RWPE1 (cell line): ENCODE measurements at regions not wholly inside any gene's neighbourhood (a gene's known extent, or its start where the extent isn't known, plus 50 kb on each side); places are given as distances from the start of the nearest gene placed in this dataset.
A peak's percentile ranks its signal among the peaks of the same experiment; 100 is the strongest.

Source experiments
- CTCF ChIA-PET: fragments of 350-600 bp; sonication (Branson Sonifier 250); formaldehyde crosslinking; extraction: SDS; loops from one replicate; lab custom pipeline; 2021; lab: Yijun Ruan, JAX
- POLR2A ChIA-PET: fragments of 400-600 bp; formaldehyde crosslinking; extraction: SDS; loops from one replicate; lab custom pipeline; 2020; ENCODE audit warnings: antibody characterized with exemption; ENCODE audit not compliant: low non-redundant PET; lab: Yijun Ruan, JAX
- DNase-seq: peaks from one replicate; pipeline ENCODE4 v3.0.0; 2012; ENCODE audit warnings: low spot score
- H3K27ac ChIP-seq: fragments of 450-650 bp; 2 replicates; pipeline ENCODE4 v1.5.1; 2017
- TF ChIP-seq, protein P1 (sequence below): fragments of 450-650 bp; conservative IDR thresholded peaks from 2 replicates; pipeline ENCODE4 v1.5.1; 2017; ENCODE audit warnings: low read depth, mild to moderate bottlenecking

- ChIA-PET POLR2A (no interaction called here), CTCF (interaction anchor here (1.0 kb wide), 1 partner anchor 12 kb away, joined by 3 read pairs; no protein-coding TSS in a partner anchor)
- TF ChIP-seq, protein P1, sequence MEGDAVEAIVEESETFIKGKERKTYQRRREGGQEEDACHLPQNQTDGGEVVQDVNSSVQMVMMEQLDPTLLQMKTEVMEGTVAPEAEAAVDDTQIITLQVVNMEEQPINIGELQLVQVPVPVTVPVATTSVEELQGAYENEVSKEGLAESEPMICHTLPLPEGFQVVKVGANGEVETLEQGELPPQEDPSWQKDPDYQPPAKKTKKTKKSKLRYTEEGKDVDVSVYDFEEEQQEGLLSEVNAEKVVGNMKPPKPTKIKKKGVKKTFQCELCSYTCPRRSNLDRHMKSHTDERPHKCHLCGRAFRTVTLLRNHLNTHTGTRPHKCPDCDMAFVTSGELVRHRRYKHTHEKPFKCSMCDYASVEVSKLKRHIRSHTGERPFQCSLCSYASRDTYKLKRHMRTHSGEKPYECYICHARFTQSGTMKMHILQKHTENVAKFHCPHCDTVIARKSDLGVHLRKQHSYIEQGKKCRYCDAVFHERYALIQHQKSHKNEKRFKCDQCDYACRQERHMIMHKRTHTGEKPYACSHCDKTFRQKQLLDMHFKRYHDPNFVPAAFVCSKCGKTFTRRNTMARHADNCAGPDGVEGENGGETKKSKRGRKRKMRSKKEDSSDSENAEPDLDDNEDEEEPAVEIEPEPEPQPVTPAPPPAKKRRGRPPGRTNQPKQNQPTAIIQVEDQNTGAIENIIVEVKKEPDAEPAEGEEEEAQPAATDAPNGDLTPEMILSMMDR, result no peak
- no peak for DNase-seq
- H3K27ac ChIP-seq, result no peak overlapping the region
Measured at GRCh38 chr7:3106361-3106826, 62.7 kb upstream of the CARD11 start.

DNA sequence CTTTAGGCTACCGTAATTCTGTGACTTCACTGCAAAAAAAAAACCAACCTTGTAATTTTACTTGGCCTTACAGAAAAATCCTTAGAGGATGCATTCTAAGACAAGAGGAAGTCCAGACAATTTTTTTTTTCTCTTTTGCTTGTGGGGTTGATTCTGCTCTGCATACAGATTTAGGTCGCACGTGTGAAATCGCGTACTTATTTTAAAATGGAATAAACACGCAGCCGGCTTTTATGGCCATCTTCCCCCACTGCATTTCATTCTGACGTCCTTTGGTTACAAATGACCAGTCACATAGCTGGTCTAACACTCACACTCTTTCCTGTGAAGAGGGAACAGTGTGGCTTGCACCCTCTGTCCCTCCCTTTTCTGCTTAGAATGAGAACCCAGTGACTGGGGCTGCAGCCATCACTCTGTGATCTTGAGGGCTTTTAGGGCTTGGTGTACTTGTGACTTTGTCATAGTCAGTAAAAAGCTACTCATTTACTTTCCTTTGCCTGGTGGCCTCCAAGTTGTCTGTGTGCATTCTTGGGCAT is 63.6 kb upstream of the CARD11 start:
- ChIA-PET CTCF (interaction anchor here (0.5 to 1.0 kb wide), 2 partner anchors 11 to 1380 kb away, joined by 3 to 5 read pairs; no protein-coding TSS in a partner anchor), POLR2A (no interaction called here)
- TF ChIP-seq, protein P1, result no peak
- no peak overlapping the region for H3K27ac ChIP-seq
- no peak for DNase-seq

GRCh38 chr7:3107889-3108570 is 64.4 kb upstream of the CARD11 start:
- POLR2A ChIA-PET, result no interaction called here
- DNase-seq, result peak; percentile 20
- CTCF ChIA-PET, result no interaction called here
- H3K27ac ChIP-seq, result no peak overlapping the region
- TF ChIP-seq, protein P1, result no peak

GRCh38 chr7:3109311-3109915 is 65.7 kb upstream of the CARD11 start:
- TF ChIP-seq, protein P1, result no peak
- ChIA-PET CTCF (no interaction called here), POLR2A (no interaction called here)
- H3K27ac ChIP-seq, result no peak overlapping the region
- DNase-seq, result no peak

- POLR2A ChIA-PET, result no interaction called here
- H3K27ac ChIP-seq, result no peak overlapping the region
- CTCF ChIA-PET, result no interaction called here
- no peak for DNase-seq
- TF ChIP-seq, protein P1, result no peak
Measured at GRCh38 chr7:3112479-3113134, 68.9 kb upstream of the CARD11 start.

GRCh38 chr7:3114917-3115316 is 71.2 kb upstream of the CARD11 start:
- no peak for DNase-seq
- no peak overlapping the region for H3K27ac ChIP-seq
- ChIA-PET CTCF (no interaction called here), POLR2A (no interaction called here)
- TF ChIP-seq, protein P1, result no peak
